IgD-negative memory B cell (primary cell): ENCODE measurements at regions not wholly inside any gene's neighbourhood (a gene's known extent, or its start where the extent isn't known, plus 50 kb on each side); places are given as distances from the start of the nearest gene placed in this dataset.
"Not testable (repeated sequence)": the region's sequence is repeated elsewhere in the genome, so short reads cannot be mapped to it uniquely, and the experiment has no call there.

Experiments used
- H3K27ac Mint-ChIP-seq, 3 donors: one replicate each; pipeline ENCODE4 v1.8.0; 2020 to 2022; ENCODE audit warnings: mild to moderate bottlenecking in 3 of 3, mixed read lengths in 3 of 3, moderate library complexity in 1 of 3
- H3K27me3 Mint-ChIP-seq: one replicate; pipeline ENCODE4 v1.8.0; 2021; ENCODE audit warnings: mixed read lengths
- H3K36me3 Mint-ChIP-seq: one replicate; pipeline ENCODE4 v1.8.0; 2020; ENCODE audit warnings: mild to moderate bottlenecking, mixed read lengths
- H3K4me1 Mint-ChIP-seq, 3 donors: one replicate each; pipeline ENCODE4 v1.8.0; 2020 to 2022; ENCODE audit warnings: mixed read lengths in 3 of 3, mild to moderate bottlenecking in 1 of 3
- H3K4me3 Mint-ChIP-seq, 4 donors: one replicate each; pipeline ENCODE4 v1.8.0; 2020 to 2022; ENCODE audit warnings: mild to moderate bottlenecking in 4 of 4, mixed read lengths in 4 of 4, moderate library complexity in 3 of 4
- H3K9me3 Mint-ChIP-seq, 3 donors: one replicate each; pipeline ENCODE4 v1.8.0; 2020 to 2021; ENCODE audit warnings: mixed read lengths in 3 of 3, mild to moderate bottlenecking in 1 of 3

- Mint-ChIP-seq H3K27ac (no peak overlapping the region), H3K4me1 (no peaks in the 10 kb centered on the region)
Observed at GRCh38 chr9:87195306-87195705, 248.0 kb upstream of the GAS1 start.

DNA sequence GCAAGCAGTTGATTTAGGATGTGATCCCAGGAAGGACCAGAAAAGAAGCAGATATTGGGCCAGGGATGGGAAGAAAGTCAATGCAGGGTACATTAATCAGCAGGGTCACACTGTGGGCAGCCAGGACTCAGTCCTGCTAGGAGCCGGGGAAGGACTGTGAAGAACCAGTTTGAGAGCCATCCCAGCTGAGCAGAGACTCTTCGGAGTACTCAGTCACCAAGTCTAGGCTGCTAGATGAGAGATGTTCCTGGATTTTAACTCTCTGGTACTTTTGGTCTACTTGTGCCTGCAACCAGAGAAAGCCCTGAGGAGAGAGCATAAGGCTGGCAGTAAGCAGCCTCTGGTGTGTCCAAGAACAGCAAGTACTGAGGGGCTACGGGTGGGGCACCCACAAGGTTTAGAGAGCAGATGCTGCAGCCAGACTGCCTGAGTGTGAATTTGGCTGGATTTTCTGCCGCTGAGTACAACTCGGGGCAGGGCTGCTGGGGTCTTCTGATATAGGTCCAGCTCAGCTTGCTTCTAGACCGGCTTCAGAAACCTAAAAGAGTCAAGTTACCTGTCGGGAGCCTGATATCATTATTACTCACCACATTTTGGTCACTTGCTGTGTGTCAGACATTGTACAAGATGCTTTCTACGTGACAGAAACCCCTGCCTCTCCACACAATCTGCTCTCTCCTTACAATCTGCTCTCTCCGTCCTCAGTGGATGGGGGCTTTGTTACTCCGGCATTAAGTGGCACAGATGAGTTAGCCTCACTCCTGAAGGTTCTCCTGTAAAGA is 250.2 kb upstream of the GAS1 start:
- no peak overlapping the region for H3K4me3 Mint-ChIP-seq
- H3K4me1 Mint-ChIP-seq, result no peaks in the 10 kb centered on the region
- no peaks in the 10 kb centered on the region for H3K27me3 Mint-ChIP-seq
- peaks cover 0 to 3% (median 2%) of the 10 kb centered on the region in 3 donors for H3K9me3 Mint-ChIP-seq
- no peak overlapping the region for H3K27ac Mint-ChIP-seq
- H3K36me3 Mint-ChIP-seq, result no peaks in the 10 kb centered on the region

More at GRCh38 chr9:87195306-87195705, 248.0 kb upstream of the GAS1 start:
- H3K36me3 Mint-ChIP-seq, result no peaks in the 10 kb centered on the region
- no peak overlapping the region for H3K4me3 Mint-ChIP-seq
- H3K27me3 Mint-ChIP-seq, result no peaks in the 10 kb centered on the region
- peaks cover 0 to 3% (median 2%) of the 10 kb centered on the region in 3 donors for H3K9me3 Mint-ChIP-seq

GRCh38 chr9:87198716-87199115 is 251.4 kb upstream of the GAS1 start:
- Mint-ChIP-seq H3K4me3 (no peak overlapping the region), H3K9me3 (peaks cover 0 to 3% (median 2%) of the 10 kb centered on the region in 3 donors), H3K4me1 (no peaks in the 10 kb centered on the region), H3K36me3 (no peaks in the 10 kb centered on the region), H3K27ac (peak overlapping the region in 1 of 3 donors; percentile 44), H3K27me3 (no peaks in the 10 kb centered on the region)

DNA sequence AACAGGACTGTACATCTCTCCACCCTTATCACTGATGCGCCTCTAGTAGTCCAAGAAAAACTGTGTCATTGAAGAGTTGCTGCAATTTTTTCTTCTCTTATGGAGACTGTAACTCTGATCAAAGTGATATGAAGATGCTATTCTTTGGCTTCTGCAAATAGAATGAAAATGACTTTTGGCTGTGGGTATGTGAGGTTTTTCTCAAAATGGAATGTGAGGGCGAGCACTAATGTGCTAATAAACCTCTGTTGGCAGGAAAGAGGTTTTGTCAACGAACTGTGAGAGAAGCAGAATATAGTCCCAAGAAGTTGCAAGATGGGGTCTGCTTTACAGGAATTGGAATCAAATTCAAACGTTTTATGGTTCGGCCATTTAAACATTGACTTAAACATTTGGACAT is 252.0 kb upstream of the GAS1 start:
- Mint-ChIP-seq H3K27ac (no peak overlapping the region), H3K4me3 (no peak overlapping the region), H3K27me3 (no peaks in the 10 kb centered on the region), H3K4me1 (no peaks in the 10 kb centered on the region), H3K36me3 (no peaks in the 10 kb centered on the region), H3K9me3 (peaks cover 0 to 3% (median 2%) of the 10 kb centered on the region in 3 donors)

- Mint-ChIP-seq H3K4me3 (no peak overlapping the region), H3K27me3 (no peaks in the 10 kb centered on the region), H3K4me1 (no peaks in the 10 kb centered on the region), H3K9me3 (peaks cover 0 to 4% (median 3%) of the 10 kb centered on the region in 3 donors), H3K36me3 (no peaks in the 10 kb centered on the region), H3K27ac (no peak overlapping the region)
Observed at GRCh38 chr9:87199782-87200181, 252.5 kb upstream of the GAS1 start.

DNA sequence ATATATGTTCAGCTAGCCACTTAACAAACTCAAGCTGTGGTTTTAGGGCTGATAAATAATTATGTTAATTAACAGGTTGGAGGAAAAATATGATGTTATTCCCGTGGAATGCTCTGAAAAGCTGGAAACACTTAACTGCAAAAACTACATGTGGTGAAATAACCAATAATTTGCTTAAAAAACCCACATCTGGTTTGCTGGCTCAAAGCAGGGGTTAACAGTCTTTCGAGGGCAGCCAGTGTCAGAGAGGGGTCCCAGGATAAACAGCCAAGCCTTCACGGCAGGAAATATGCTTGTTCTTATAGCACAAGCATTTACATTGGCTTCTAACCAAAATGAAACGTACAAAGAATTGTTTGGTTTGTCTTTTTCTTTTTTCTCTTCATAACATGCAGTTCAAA is 254.0 kb upstream of the GAS1 start:
- Mint-ChIP-seq H3K4me1 (no peaks in the 10 kb centered on the region), H3K27ac (no peak overlapping the region), H3K4me3 (no peak overlapping the region), H3K27me3 (no peaks in the 10 kb centered on the region), H3K9me3 (peaks cover 0 to 2% (median 2%) of the 10 kb centered on the region in 3 donors), H3K36me3 (no peaks in the 10 kb centered on the region)

GRCh38 chr9:87206064-87206661 is 258.9 kb upstream of the GAS1 start:
- Mint-ChIP-seq H3K9me3 (peaks cover 0 to 5% (median 0%) of the 10 kb centered on the region in 3 donors), H3K27me3 (no peaks in the 10 kb centered on the region), H3K36me3 (no peaks in the 10 kb centered on the region), H3K4me1 (no peaks in the 10 kb centered on the region), H3K27ac (no peak overlapping the region), H3K4me3 (no peak overlapping the region)

DNA sequence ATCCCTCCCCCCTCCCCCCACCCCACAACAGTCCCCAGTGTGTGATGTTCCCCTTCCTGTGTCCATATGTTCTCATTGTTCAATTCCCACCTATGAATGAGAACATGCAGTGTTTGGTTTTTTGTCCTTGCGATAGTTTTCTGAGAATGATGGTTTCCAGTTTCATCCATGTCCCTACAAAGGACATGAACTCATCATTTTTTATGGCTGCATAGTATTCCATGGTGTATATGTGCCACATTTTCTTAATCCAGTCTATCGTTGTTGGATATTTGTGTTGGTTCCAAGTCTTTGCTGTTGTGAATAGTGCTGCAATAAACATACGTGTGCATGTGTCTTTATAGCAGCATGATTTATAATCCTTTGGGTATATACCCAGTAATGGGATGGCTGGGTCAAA is 263.4 kb upstream of the GAS1 start:
- not testable (repeated sequence) for H3K4me3 Mint-ChIP-seq, H3K27ac Mint-ChIP-seq, H3K36me3 Mint-ChIP-seq, H3K9me3 Mint-ChIP-seq, H3K27me3 Mint-ChIP-seq, H3K4me1 Mint-ChIP-seq

- peaks cover 0 to 1% (median 0%) of the 10 kb centered on the region in 3 donors for H3K4me1 Mint-ChIP-seq
- H3K27me3 Mint-ChIP-seq, result no peaks in the 10 kb centered on the region
- H3K36me3 Mint-ChIP-seq, result no peaks in the 10 kb centered on the region
- no peak overlapping the region for H3K27ac Mint-ChIP-seq
- peaks cover 0 to 2% (median 0%) of the 10 kb centered on the region in 3 donors for H3K9me3 Mint-ChIP-seq
- H3K4me3 Mint-ChIP-seq, result no peak overlapping the region
Observed at GRCh38 chr9:87211669-87212068, 264.4 kb upstream of the GAS1 start.

DNA sequence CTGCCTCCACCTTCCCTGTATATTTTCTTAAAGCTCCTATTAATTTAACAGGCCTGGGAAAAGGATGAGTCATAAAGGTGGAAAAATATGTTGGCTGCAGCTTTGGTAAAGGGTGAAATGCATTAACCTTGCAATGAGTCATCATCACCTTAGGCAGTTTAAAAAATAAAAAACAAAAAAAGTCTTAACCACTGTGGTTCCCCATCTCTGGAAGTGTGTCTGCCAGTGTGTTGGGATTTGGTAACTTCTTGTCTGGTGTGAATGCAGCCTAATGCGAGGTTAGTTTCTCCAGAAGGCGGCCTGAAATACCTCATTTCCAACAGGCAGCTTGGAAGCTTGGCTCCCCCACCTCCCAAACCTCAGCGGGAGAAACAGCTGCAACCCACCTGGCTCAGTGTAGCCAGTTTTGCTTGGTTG is 265.3 kb upstream of the GAS1 start:
- H3K27ac Mint-ChIP-seq, result no peak overlapping the region
- peaks cover 0 to 1% (median 0%) of the 10 kb centered on the region in 3 donors for H3K4me1 Mint-ChIP-seq
- no peak overlapping the region for H3K4me3 Mint-ChIP-seq
- H3K9me3 Mint-ChIP-seq, result no peaks in the 10 kb centered on the region
- H3K36me3 Mint-ChIP-seq, result no peaks in the 10 kb centered on the region
- H3K27me3 Mint-ChIP-seq, result no peaks in the 10 kb centered on the region

- Mint-ChIP-seq H3K9me3 (no peaks in the 10 kb centered on the region), H3K27ac (no peak overlapping the region), H3K4me3 (no peak overlapping the region), H3K27me3 (no peaks in the 10 kb centered on the region), H3K36me3 (no peaks in the 10 kb centered on the region), H3K4me1 (peaks cover 0 to 1% (median 0%) of the 10 kb centered on the region in 3 donors)
Observed at GRCh38 chr9:87213948-87214347, 266.6 kb upstream of the GAS1 start.

GRCh38 chr9:87214991-87215390 is 267.7 kb upstream of the GAS1 start:
- no peaks in the 10 kb centered on the region for H3K27me3 Mint-ChIP-seq
- no peaks in the 10 kb centered on the region for H3K36me3 Mint-ChIP-seq
- no peaks in the 10 kb centered on the region for H3K9me3 Mint-ChIP-seq
- H3K27ac Mint-ChIP-seq, result no peak overlapping the region
- H3K4me1 Mint-ChIP-seq, result peaks cover 0 to 1% (median 0%) of the 10 kb centered on the region in 3 donors
- H3K4me3 Mint-ChIP-seq, result no peak overlapping the region

DNA sequence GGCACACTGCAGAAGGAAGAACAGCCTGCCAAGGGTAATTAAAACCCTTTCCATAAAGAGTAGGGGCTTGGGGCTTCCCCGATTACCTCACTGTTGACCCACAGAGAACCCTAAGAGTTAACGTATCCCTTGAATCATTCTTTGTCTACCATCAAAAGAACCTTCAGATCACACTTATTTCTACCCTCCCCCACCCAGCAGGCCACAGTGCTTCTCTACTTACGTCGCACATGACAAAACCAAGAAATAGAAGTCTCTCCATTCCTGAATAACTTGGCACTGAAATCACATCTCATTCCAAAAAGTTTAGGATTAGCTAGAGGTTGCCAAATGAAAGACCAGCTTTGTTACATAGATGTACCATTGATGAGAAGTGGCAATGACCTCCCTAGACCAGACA is 268.7 kb upstream of the GAS1 start:
- no peak overlapping the region for H3K27ac Mint-ChIP-seq
- no peaks in the 10 kb centered on the region for H3K36me3 Mint-ChIP-seq
- H3K27me3 Mint-ChIP-seq, result no peaks in the 10 kb centered on the region
- peaks cover 0 to 1% (median 0%) of the 10 kb centered on the region in 3 donors for H3K4me1 Mint-ChIP-seq
- H3K9me3 Mint-ChIP-seq, result no peaks in the 10 kb centered on the region
- no peak overlapping the region for H3K4me3 Mint-ChIP-seq

GRCh38 chr9:87216897-87217455 is 269.7 kb upstream of the GAS1 start:
- no peak overlapping the region for H3K4me3 Mint-ChIP-seq
- H3K4me1 Mint-ChIP-seq, result peaks cover 0 to 3% (median 0%) of the 10 kb centered on the region in 3 donors
- no peaks in the 10 kb centered on the region for H3K27me3 Mint-ChIP-seq

DNA sequence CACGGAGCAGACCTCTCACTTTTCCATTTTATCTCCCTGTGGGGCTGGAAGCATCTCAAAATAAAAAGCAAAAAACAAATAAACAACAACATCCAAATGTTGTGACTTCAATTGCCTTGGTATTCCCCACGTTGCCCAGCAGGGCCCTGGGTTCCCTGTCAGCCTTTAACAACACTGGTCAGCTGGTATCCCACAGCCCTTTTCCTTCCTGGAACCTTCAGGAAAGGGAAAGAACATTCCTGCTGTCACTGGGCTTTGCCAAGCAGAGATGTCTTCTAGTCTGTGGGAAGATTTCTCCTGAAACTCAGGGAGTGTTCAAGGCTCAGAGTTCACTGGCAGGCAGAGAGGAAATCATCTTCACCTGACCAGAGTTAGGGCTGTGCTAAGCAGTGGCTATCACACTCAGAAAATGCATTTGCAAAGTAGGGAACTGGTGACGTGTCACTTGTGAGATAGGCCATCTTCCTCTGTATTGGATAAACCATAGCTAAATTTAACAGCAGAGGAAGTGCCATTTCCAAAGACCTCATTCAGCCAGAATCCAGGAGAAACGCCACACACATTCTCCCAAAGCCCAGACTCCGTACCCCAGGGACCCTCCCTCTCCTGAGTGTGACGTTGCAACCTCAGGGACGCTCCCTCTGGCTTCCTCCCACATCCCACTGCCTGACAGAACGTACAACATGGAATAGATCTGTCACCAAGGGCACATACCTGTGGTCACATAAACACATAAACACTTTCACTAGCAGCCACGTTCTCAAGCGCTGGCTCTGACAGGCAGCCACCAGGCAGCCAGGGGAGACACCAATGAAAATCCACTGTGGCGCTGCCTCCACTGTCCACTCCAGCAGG is 274.0 kb upstream of the DAPK1 start:
- Mint-ChIP-seq H3K27ac (no peak overlapping the region), H3K4me3 (no peak overlapping the region), H3K9me3 (no peaks in the 10 kb centered on the region), H3K36me3 (no peaks in the 10 kb centered on the region), H3K4me1 (peaks cover 0 to 1% (median 0%) of the 10 kb centered on the region in 3 donors), H3K27me3 (no peaks in the 10 kb centered on the region)

More at GRCh38 chr9:87216897-87217455, 269.7 kb upstream of the GAS1 start:
- Mint-ChIP-seq H3K36me3 (no peaks in the 10 kb centered on the region), H3K9me3 (no peaks in the 10 kb centered on the region), H3K27ac (no peak overlapping the region)
